CD4-positive, CD25-positive, alpha-beta regulatory T cell (primary cell): ENCODE measurements at regions not wholly inside any gene's neighbourhood (a gene's known extent, or its start where the extent isn't known, plus 50 kb on each side); places are given as distances from the start of the nearest gene placed in this dataset.

Experiments
- ATAC-seq, 2 donors: fragments of 150-1000 bp; cut with Tn5 transposase; one replicate each; pipeline ENCODE4 v1.10.0; 2021; ENCODE audit warnings: low read depth in 2 of 2, moderate number of reproducible peaks in 2 of 2, moderate library complexity in 1 of 2
- DNase-seq, 3 donors: peaks; one replicate each; pipeline versions ENCODE4 v3.0.0 to v3.0.0-alpha.2; 2012 to 2022; ENCODE audit warnings: mixed read lengths in 1 of 3
- H3K27ac ChIP-seq: one replicate; pipeline ENCODE4 v1.7.0; 2013; ENCODE audit warnings: mild to moderate bottlenecking, low read length; ENCODE audit not compliant: insufficient read depth, poor library complexity, severe bottlenecking
- H3K27me3 ChIP-seq: one replicate; pipeline ENCODE4 v1.7.0; 2013; ENCODE audit warnings: low read length; ENCODE audit not compliant: control insufficient read depth, insufficient read depth
- H3K36me3 ChIP-seq: one replicate; pipeline ENCODE4 v1.7.0; 2013; ENCODE audit warnings: mild to moderate bottlenecking, low read length, moderate library complexity; ENCODE audit not compliant: control insufficient read depth, insufficient read depth
- H3K4me1 ChIP-seq: 2 replicates; pipeline ENCODE4 v1.7.0; 2013; ENCODE audit warnings: mild to moderate bottlenecking, low read length; ENCODE audit not compliant: insufficient read depth, control insufficient read depth, poor library complexity, severe bottlenecking
- H3K4me3 ChIP-seq: one replicate; pipeline ENCODE4 v1.7.0; 2013; ENCODE audit warnings: low read depth, mild to moderate bottlenecking, low read length, moderate library complexity
- H3K9me3 ChIP-seq, 2 experiments: 1 replicate in 1 of 2; 2 replicates in 1 of 2; pipeline ENCODE4 v1.7.0; 2013; ENCODE audit warnings: low read length in 2 of 2, mild to moderate bottlenecking in 1 of 2, moderate library complexity in 1 of 2; ENCODE audit not compliant: control insufficient read depth in 2 of 2
- H3K27ac Mint-ChIP-seq, 3 donors: one replicate each; pipeline ENCODE4 v1.8.0; 2020 to 2022; ENCODE audit warnings: mild to moderate bottlenecking in 3 of 3, mixed read lengths in 3 of 3, moderate library complexity in 2 of 3
- H3K27me3 Mint-ChIP-seq: one replicate; pipeline ENCODE4 v1.8.0; 2022; ENCODE audit warnings: mild to moderate bottlenecking, mixed read lengths
- H3K36me3 Mint-ChIP-seq: one replicate; pipeline ENCODE4 v1.8.0; 2020; ENCODE audit warnings: mixed read lengths
- H3K4me1 Mint-ChIP-seq, 4 donors: one replicate each; pipeline ENCODE4 v1.8.0; 2020 to 2022; ENCODE audit warnings: mixed read lengths in 4 of 4, mild to moderate bottlenecking in 1 of 4
- H3K4me3 Mint-ChIP-seq, 4 donors: one replicate each; pipeline ENCODE4 v1.8.0; 2020 to 2022; ENCODE audit warnings: mild to moderate bottlenecking in 4 of 4, mixed read lengths in 4 of 4, moderate library complexity in 3 of 4
- H3K9me3 Mint-ChIP-seq, 7 donors: one replicate each; pipeline ENCODE4 v1.8.0; 2020 to 2022; ENCODE audit warnings: mixed read lengths in 7 of 7, mild to moderate bottlenecking in 3 of 7, moderate library complexity in 2 of 7

- no peak for ATAC-seq
- Mint-ChIP-seq H3K9me3 (peaks cover 0 to 3% (median 0%) of the 10 kb centered on the region in 7 donors), H3K36me3 (no peaks in the 10 kb centered on the region), H3K4me1 (no peaks in the 10 kb centered on the region), H3K27me3 (no peaks in the 10 kb centered on the region), H3K27ac (no peak overlapping the region), H3K4me3 (no peak overlapping the region)
- Histone ChIP-seq H3K4me1 (no peaks in the 10 kb centered on the region), H3K36me3 (no peaks in the 10 kb centered on the region), H3K27me3 (peaks cover 2% of the 10 kb centered on the region), H3K9me3 (no peaks in the 10 kb centered on the region), H3K4me3 (no peak overlapping the region), H3K27ac (no peak overlapping the region)
- no peak for DNase-seq
These were observed 112.6 kb upstream of the MTAP start for GRCh38 chr9:21689854-21690253.

- Mint-ChIP-seq H3K27ac (no peak overlapping the region), H3K4me3 (no peak overlapping the region), H3K4me1 (no peaks in the 10 kb centered on the region), H3K36me3 (no peaks in the 10 kb centered on the region), H3K27me3 (no peaks in the 10 kb centered on the region), H3K9me3 (peaks cover 0 to 3% (median 0%) of the 10 kb centered on the region in 7 donors)
- no peaks in the 10 kb centered on the region for H3K36me3 ChIP-seq
- H3K9me3 ChIP-seq: no peaks in the 10 kb centered on the region
- peaks cover 2% of the 10 kb centered on the region for H3K27me3 ChIP-seq
- DNase-seq: no peak
- H3K4me1 ChIP-seq: no peaks in the 10 kb centered on the region
- no peak overlapping the region for H3K27ac ChIP-seq
- no peak for ATAC-seq
- H3K4me3 ChIP-seq: no peak overlapping the region
These were observed 111.9 kb upstream of the MTAP start for GRCh38 chr9:21690561-21690960.

GRCh38 chr9:21692390-21692789 is 110.0 kb upstream of the MTAP start:
- H3K27ac Mint-ChIP-seq: no peak overlapping the region
- Histone ChIP-seq H3K27me3 (peaks cover 2% of the 10 kb centered on the region), H3K36me3 (no peaks in the 10 kb centered on the region), H3K4me3 (no peak overlapping the region), H3K9me3 (no peaks in the 10 kb centered on the region), H3K4me1 (no peaks in the 10 kb centered on the region), H3K27ac (no peak overlapping the region)
- no peaks in the 10 kb centered on the region for H3K4me1 Mint-ChIP-seq
- DNase-seq (no peak), ATAC-seq (no peak)
- peaks cover 4% of the 10 kb centered on the region for H3K27me3 Mint-ChIP-seq
- peaks cover 0 to 3% (median 0%) of the 10 kb centered on the region in 7 donors for H3K9me3 Mint-ChIP-seq
- H3K4me3 Mint-ChIP-seq: no peak overlapping the region
- no peaks in the 10 kb centered on the region for H3K36me3 Mint-ChIP-seq

GRCh38 chr9:21694424-21694823 is 108.0 kb upstream of the MTAP start:
- ATAC-seq: no peak
- no peaks in the 10 kb centered on the region for H3K36me3 ChIP-seq
- Mint-ChIP-seq H3K9me3 (peaks cover 0 to 3% (median 0%) of the 10 kb centered on the region in 7 donors), H3K4me3 (no peak overlapping the region), H3K4me1 (no peaks in the 10 kb centered on the region), H3K27ac (no peak overlapping the region), H3K36me3 (no peaks in the 10 kb centered on the region), H3K27me3 (peaks cover 8% of the 10 kb centered on the region)
- H3K27ac ChIP-seq: no peak overlapping the region
- no peak overlapping the region for H3K4me3 ChIP-seq
- H3K27me3 ChIP-seq: peaks cover 2% of the 10 kb centered on the region
- no peaks in the 10 kb centered on the region for H3K9me3 ChIP-seq
- no peak for DNase-seq
- no peaks in the 10 kb centered on the region for H3K4me1 ChIP-seq

- Mint-ChIP-seq H3K4me3 (no peak overlapping the region), H3K4me1 (no peaks in the 10 kb centered on the region), H3K27ac (no peak overlapping the region), H3K36me3 (no peaks in the 10 kb centered on the region), H3K9me3 (peaks cover 0 to 3% (median 0%) of the 10 kb centered on the region in 7 donors), H3K27me3 (peaks cover 9% of the 10 kb centered on the region)
- Histone ChIP-seq H3K36me3 (no peaks in the 10 kb centered on the region), H3K4me1 (no peaks in the 10 kb centered on the region), H3K4me3 (no peak overlapping the region), H3K27me3 (peaks cover 2% of the 10 kb centered on the region), H3K9me3 (no peaks in the 10 kb centered on the region), H3K27ac (no peak overlapping the region)
- no peak for DNase-seq
- ATAC-seq: no peak
These were observed 107.0 kb upstream of the MTAP start for GRCh38 chr9:21695443-21695842.

GRCh38 chr9:21695874-21696341 is 106.5 kb upstream of the MTAP start:
- Histone ChIP-seq H3K4me3 (no peak overlapping the region), H3K36me3 (no peaks in the 10 kb centered on the region), H3K9me3 (no peaks in the 10 kb centered on the region), H3K4me1 (no peaks in the 10 kb centered on the region), H3K27ac (no peak overlapping the region), H3K27me3 (peaks cover 2% of the 10 kb centered on the region)
- H3K27me3 Mint-ChIP-seq: peaks cover 9% of the 10 kb centered on the region
- DNase-seq (no peak), ATAC-seq (no peak)
- no peaks in the 10 kb centered on the region for H3K4me1 Mint-ChIP-seq
- no peaks in the 10 kb centered on the region for H3K36me3 Mint-ChIP-seq
- H3K4me3 Mint-ChIP-seq: no peak overlapping the region
- peaks cover 0 to 3% (median 0%) of the 10 kb centered on the region in 7 donors for H3K9me3 Mint-ChIP-seq
- no peak overlapping the region for H3K27ac Mint-ChIP-seq

GRCh38 chr9:21696411-21696871 is 106.0 kb upstream of the MTAP start:
- ATAC-seq (no peak), DNase-seq (no peak)
- Histone ChIP-seq H3K27ac (no peak overlapping the region), H3K4me1 (no peaks in the 10 kb centered on the region), H3K9me3 (no peaks in the 10 kb centered on the region), H3K4me3 (no peak overlapping the region), H3K36me3 (no peaks in the 10 kb centered on the region), H3K27me3 (no peaks in the 10 kb centered on the region)
- Mint-ChIP-seq H3K4me1 (no peaks in the 10 kb centered on the region), H3K27ac (no peak overlapping the region), H3K9me3 (peaks cover 0 to 3% (median 0%) of the 10 kb centered on the region in 7 donors), H3K36me3 (no peaks in the 10 kb centered on the region), H3K4me3 (no peak overlapping the region), H3K27me3 (peaks cover 9% of the 10 kb centered on the region)

GRCh38 chr9:21708260-21708711 is 94.2 kb upstream of the MTAP start:
- H3K9me3 ChIP-seq: no peaks in the 10 kb centered on the region
- ATAC-seq (no peak), DNase-seq (no peak)
- Mint-ChIP-seq H3K4me3 (no peak overlapping the region), H3K4me1 (no peaks in the 10 kb centered on the region), H3K36me3 (no peaks in the 10 kb centered on the region), H3K27me3 (peaks cover 6% of the 10 kb centered on the region), H3K9me3 (no peaks in the 10 kb centered on the region), H3K27ac (no peak overlapping the region)
- H3K36me3 ChIP-seq: no peaks in the 10 kb centered on the region
- H3K27me3 ChIP-seq: no peaks in the 10 kb centered on the region
- H3K4me1 ChIP-seq: no peaks in the 10 kb centered on the region
- H3K4me3 ChIP-seq: no peak overlapping the region
- H3K27ac ChIP-seq: no peak overlapping the region
